SKM-1 (cell line): ENCODE measurements at regions not wholly inside any gene's neighbourhood (a gene's known extent, or its start where the extent isn't known, plus 50 kb on each side); places are given as distances from the start of the nearest gene placed in this dataset.
"Not testable (repeated sequence)": the region's sequence is repeated elsewhere in the genome, so short reads cannot be mapped to it uniquely, and the experiment has no call there.

Experiments
- DNase-seq: peaks from one replicate; lab custom pipeline; 2025; ENCODE audit not compliant: unreplicated experiment; lab: John Stamatoyannopoulos, UW

DNA sequence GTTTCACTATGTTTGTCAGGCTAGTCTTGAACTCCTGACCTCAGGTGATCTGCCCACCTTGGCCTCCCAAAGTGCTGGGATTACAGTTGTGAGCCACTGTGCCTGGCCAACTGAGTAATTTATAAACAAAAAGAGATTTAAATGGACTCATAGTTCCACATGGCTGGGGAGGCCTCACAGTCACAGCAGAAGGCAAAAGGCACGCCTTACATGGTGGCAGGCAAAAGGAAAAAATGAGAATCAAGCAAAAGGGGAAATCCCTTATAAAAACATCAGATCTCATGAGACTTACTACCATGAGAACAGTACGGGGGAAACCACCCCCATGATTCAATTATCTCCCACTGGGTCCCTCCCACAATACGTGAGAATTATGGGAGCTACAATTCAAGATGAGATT is 73.2 kb upstream of the TIAM1 start:
- DNase-seq: not testable (repeated sequence)

DNA sequence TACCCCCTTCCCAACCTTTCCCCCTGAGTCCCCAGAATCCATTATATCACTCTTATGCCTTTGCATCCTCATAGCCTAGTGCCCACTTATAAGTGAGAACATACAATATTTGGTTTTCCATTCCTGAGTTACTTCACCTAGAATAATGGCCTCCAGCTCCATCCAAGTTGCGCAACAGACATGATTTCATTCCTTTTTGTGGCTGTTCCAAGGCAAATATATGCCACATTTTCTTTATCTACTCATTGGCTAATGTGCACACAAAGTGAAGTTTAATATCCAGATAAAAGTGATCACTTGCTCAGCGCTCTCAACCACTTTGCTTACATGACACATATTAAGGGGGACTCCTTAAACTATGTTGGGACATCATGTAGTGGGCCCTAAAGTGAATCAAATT is 72.4 kb upstream of the TIAM1 start:
- no peak for DNase-seq

DNA sequence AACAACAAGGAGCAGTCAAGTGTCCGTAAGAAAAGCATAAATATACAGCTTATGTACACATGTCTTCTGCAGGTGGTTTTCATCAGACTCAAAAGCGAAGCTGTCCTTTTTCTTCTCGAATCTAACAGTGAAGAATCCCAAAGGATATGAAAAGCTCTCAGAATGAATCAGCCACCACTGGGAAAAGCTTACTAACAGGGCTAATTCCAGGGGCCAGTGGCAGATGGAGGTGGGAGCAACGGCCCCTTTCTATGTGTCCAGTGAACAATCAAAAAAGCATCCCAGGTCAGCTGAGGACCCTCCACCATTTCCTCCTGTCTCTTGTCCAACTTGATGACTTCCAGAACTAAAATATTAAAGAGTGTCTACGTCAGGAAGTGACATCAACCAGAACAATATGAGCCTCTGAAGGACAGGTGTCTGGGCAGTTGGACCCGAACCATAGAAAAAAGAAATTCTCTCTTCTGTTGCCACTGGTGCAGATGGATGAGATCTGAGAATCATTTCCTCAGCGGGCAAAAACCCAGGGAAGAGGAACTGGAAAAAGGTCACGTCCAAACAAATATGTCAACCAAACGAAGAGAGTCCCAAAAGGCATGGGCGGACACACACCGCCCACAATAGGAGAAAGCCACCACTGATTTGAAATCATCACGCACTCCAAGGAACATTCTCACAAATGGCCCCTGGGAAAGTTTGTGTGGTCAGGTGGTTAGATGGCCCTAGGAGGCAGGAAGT is 70.4 kb upstream of the TIAM1 start:
- DNase-seq: no peak

DNA sequence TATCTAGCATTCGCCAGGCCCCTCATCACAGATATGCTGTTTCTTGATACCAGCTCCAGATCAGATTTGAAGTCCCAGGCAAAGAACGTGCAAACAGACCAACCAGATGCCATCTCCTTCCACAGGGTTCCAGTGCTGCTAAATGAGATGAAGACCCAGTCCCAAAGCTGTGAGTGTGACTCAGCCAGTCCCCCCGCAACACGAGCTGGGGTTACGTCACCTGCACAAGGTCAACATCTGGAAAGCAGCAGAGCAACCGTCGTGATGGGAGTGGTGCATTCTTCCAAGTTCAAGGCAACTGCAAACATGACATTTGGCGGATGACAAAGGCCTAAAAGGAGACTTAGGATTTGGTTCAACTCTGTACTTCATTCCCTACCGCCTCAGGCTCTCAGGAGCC is 69.6 kb upstream of the TIAM1 start:
- DNase-seq: no peak

DNA sequence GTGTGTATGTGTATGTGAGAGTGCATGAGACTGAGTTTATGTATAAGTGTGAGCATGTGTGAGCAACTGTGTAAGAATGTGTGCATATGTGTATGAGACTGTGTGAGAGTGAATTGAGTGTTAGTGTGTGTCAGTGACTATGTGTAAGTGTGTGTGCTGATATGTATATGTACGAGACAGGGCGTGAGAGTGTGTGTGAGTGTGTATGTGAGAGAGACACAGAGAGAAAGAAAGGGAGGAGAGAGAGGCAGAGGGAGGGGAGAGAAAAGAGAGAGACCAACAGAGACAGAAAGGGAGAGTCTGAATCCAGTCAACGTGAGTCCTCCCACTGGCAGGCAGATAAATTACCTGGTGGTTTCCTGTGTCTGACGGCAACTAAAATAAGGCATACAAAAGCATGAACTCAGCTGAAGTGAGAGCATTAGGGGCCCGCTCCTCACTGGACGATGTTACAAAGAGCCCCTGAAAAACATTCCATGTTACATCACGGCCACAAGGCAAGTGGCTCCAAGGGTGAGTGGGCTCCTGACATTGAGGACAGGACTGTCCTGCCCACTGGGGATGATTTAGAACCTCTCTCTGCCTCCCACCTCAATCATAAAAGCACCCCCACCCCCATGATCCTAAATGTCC is 66.6 kb upstream of the TIAM1 start:
- no peak for DNase-seq

DNA sequence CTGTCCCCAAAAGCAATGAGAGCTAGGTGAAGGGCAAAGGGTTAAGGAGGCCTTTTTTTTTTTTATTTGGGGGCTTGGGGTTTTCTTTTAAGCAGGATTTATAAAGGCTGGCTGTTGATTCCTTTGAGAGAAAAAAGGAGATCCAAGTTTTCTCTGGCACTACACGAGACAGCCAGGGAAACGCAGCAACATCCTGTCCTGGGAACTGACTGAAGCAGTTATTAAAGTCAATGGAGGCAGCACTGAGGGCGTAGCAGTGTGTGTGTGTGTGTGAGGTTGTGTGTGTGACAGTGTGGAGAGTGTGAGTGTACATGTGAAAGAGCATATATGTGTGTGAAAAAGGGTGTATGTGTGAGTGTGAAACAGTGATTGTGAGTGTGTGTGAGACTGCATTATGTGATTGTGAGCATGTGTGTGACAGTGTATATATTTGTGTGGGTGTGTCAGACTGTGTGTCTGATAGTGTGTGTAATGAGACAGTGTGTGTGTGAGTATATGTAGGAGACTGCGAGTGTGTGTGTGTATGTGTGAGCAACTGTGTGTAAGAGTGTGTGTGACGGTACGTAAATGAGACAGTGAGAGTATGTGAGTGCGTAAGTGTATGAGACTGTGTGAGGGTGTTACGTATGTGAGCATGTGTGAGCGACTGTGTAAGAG is 65.9 kb upstream of the TIAM1 start:
- DNase-seq: no peak

- no peak for DNase-seq
These were observed 64.4 kb upstream of the TIAM1 start for GRCh38 chr21:31408301-31409088.

GRCh38 chr21:31406510-31406909 is 62.4 kb upstream of the TIAM1 start:
- DNase-seq: no peak

DNA sequence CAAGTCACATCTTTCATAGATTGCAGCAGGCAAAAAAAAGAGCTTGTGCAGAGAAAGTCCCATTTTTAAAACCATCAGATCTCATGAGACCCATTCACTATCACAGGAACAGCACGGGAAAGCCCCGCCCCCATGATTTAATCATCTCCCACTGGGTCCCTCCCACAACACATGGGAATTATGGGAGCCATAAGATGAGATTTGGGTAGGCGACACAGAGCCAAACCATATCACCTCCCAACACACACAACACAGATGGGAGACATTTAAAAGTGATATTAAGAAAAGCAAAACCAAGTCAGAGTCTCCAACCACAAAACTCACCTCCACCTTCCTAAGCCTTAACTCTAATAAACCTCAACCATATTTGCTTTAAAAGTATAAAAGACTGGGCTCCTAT is 61.5 kb upstream of the TIAM1 start:
- DNase-seq: no peak

DNA sequence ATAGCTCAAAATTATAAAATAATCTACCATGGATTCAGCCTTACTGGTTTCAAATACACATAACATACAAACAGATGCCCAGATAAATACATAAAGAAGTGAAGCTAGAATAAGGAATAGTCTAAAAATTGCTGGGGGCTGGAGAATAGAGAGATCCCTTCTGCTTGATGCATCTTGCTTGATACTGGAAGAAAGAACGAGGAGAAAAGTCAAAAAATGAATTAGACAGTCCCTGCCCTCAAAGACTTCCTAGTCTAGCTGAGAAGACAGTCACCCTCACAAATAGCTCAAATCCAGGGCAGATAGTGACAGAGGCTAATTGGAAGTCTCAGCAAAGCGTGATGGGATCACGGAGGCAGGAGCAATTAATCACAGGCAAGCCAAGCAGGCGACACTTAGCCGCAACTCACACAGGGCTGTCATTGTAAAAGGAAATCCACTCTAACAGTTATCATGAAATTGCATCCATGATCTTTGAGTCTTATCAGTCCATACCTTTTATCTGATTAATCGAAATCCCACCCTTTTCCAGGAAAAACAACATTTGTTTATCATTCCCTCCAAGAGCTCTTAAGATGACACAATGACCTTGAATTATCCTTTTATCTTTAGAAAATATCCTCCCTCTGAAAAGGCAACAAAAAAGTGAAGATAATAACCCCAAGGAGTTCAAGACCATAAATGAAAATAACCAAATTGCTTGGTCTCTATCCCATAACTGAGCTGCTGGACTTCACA is 59.7 kb upstream of the TIAM1 start:
- no peak for DNase-seq

- DNase-seq: no peak
These were observed 55.5 kb upstream of the TIAM1 start for GRCh38 chr21:31399591-31399990.

- no peak for DNase-seq
These were observed 54.5 kb upstream of the TIAM1 start for GRCh38 chr21:31398574-31398973.

DNA sequence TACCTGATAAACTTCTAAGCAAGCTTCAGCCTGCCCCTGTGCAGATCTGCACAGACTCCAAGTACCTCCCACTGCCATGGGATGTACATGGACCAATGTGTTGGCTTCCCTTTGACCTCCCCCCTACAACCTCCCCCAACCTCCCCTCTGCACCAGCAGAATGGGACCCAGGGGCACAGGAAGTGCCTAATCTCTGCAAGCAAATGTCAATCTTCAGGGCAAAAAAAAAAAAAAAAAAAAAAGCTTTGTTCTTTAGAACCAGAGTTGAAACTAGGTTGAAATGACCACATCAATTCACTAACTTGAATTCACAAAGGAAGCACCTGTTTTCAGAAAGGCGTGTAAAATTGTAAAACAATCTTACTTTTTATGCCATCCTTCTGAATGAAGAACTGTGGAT is 53.9 kb upstream of the TIAM1 start:
- DNase-seq: no peak

DNA sequence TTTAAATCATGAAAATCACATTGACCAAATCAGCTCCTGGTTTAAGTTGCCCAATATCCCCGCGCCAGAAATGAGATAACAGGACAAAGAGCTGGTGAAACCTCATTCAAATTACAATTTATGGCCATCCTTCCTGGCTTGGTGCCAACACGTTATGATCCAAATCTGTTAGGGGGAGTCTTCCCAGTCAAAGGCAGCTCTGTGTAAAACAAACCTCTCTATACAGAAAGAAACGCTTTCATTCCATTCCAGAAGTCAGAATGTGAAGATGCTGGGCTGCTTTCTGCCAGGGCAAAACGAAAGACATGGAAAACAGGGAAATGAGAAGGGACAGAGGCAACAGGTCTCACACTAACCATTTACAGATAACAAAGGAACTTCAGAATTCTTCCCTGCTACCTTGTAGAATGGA is 53.5 kb upstream of the TIAM1 start:
- no peak for DNase-seq

DNA sequence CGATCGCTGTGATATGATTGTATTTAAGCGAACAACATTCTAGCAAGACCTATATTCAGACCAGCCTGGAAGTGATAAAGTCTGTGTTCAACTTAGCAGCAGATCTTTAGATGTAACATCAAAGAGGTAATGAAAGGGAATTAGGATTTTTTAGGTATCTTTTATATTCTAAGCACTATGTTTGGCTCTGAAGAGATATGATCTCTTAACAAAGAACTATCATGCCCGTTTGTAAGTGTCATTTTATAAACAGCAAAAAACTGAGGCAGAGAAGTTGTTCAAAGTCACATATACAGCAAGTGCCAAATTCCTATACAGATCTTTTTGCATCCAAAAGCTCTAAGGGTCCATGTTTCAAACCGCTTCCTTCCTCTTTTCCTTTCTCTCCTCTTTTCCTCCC is 53.0 kb upstream of the TIAM1 start:
- DNase-seq: no peak

- DNase-seq: no peak
These were observed 52.3 kb upstream of the TIAM1 start for GRCh38 chr21:31396399-31396798.

DNA sequence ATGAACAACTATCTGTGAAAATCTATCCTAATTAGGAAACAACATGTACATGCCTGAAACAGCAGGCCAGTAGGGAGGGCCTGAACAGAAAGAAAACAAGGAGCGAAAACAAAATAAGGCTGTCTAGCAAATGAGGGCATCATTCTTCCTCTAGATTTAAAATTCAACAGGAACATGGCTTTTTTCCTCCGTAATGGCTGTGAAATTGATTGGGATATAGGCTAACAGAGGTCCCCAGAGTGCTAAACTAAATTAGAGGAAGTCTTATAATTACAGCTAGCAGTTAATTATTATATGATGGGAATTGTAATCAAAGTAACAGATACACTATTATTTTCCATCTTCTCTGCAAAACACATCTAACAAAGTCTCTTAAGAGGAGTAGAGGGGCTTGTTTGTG is 51.7 kb upstream of the TIAM1 start:
- DNase-seq: no peak

DNA sequence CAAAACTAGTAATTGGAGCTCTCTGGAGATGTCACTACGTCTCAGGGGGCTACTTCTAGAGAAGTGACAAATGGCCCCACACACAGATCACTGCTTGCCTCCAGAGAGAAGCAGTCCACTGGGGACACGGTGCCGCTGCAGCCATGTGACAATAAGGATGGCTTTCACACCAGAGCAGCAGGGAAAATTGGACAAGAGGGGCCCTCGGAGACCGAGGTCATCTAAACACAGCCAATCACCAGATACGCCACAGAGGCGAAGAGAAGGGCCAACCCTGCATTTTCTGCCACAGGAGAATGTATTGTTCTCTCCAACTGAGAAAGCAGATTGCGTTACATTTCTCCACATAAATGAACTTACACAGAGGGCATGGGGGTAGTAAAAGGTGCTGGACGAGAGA is 51.2 kb upstream of the TIAM1 start:
- no peak for DNase-seq

GRCh38 chr21:31394309-31394708 is 50.2 kb upstream of the TIAM1 start:
- no peak for DNase-seq
